ENCODE measurements at regions not wholly inside any gene's neighbourhood (a gene's known extent, or its start where the extent isn't known, plus 50 kb on each side); places are given as distances from the start of the nearest gene placed in this dataset.
"Not testable (repeated sequence)": the region's sequence is repeated elsewhere in the genome, so short reads cannot be mapped to it uniquely, and the experiment has no call there.

- DNase-seq (ENCODE audit: low read depth in 2 of 2, low spot score in 1 of 2) = no peak
Measured at GRCh38 chr20:53872561-53873229, 197.7 kb downstream of the BCAS1 start.

DNA sequence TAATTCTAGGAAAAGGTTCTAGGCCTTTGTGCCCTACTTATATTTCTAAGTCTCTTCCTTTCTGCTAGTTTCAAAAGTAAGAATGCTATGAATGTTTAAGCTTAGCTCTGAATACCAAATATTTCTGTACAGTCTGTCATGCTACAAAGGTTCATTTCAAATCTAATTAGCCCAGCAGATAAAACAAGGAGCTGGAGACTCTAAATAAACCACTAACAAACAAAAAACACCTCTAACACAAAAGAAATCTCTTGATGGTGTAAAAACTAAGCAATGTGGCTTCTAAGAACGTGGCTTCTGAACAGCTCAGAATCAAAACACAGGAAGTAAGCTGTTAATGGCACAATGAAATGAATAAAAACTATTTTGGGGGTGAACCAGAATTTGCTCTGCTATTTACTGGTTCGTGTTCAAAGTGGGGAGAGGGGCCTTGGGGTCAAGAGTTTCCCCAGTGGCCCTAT is 198.3 kb downstream of the BCAS1 start:
- no peak for DNase-seq (ENCODE audit: low read depth in 2 of 2, low spot score in 1 of 2)

- DNase-seq (ENCODE audit: low read depth in 2 of 2, low spot score in 1 of 2) = no peak
Measured at GRCh38 chr20:53871541-53871940, 198.9 kb downstream of the BCAS1 start.

GRCh38 chr20:53870426-53871315 is 199.7 kb downstream of the BCAS1 start:
- DNase-seq (ENCODE audit: low read depth in 2 of 2, low spot score in 1 of 2) = no peak

GRCh38 chr20:53869466-53870258 is 200.7 kb downstream of the BCAS1 start:
- DNase-seq (ENCODE audit: low read depth in 2 of 2, low spot score in 1 of 2) = peak; percentile 39 to 55

DNA sequence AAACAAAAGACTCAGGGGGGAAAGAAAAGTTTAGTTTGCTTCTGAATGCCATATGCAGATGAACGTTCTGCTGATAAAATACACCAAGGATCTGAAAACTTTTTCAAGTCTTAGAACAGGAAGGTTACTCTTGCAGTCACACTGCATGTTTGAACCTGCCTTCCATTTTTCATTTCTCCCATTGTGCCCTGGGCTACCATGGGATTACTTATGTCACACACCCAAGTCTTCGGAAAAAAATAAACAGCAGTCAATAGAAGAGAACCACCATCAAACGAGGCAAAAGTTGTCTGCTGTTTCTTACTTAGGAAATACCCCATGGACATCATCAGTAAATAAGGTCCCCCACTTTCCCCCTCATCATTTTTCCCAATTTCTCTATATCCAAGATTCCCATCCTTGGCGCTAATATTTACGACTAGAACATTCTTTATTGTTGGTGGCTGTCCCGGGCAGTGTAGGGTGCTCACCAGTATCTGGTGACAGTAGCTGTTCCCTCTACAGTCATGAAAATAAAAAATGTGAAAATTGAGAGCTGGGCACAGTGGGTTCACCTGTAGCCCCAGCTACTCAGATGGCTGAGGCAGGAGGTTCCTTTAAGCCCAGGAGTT is 202.5 kb downstream of the BCAS1 start:
- no peak for DNase-seq (ENCODE audit: low read depth in 2 of 2, low spot score in 1 of 2)

DNA sequence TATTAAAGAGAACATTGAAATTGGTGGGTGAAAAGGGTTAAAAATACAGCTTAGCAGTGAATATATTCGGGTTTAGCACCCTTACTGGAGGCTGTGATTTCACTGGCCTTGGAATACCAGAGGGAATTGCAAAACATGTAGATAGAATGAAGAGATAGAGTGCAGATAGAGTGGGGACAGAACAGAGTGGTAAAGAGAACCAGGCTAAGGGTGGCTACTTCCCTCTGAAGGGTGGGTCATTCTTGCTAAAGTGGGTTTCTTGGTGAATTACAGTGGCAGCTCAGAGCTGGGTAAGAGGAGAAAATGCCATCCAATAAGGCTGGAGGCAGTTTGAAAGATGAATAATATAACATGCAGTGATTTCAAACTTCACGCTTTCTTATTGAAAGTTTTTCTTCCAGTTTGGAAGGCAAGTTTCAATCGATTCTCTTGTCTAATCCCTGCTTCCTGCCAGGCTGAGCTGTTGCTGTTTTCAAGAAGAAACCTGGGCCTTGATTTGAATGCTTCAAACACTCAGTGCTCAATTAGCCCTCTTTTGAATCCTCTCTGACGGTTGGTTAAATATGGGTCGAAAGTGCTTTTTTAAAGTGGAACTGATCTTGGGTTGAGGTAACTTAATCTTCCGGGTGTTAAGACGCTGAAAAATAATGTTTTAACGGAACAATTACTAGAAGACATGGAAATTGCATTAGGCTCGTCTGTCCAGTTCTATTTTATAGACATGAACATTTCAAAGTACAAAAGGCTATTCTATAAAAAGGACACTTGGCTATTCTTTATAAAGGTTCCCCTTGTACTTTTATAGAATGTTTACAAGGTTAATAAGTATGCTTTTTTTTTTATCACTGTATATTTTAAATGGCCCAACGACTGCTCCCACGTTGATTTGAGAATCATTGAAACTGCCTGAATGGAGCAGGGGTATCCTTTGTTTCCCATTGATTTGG is 203.3 kb downstream of the BCAS1 start:
- no peak for DNase-seq (ENCODE audit: low read depth in 2 of 2, low spot score in 1 of 2)

DNA sequence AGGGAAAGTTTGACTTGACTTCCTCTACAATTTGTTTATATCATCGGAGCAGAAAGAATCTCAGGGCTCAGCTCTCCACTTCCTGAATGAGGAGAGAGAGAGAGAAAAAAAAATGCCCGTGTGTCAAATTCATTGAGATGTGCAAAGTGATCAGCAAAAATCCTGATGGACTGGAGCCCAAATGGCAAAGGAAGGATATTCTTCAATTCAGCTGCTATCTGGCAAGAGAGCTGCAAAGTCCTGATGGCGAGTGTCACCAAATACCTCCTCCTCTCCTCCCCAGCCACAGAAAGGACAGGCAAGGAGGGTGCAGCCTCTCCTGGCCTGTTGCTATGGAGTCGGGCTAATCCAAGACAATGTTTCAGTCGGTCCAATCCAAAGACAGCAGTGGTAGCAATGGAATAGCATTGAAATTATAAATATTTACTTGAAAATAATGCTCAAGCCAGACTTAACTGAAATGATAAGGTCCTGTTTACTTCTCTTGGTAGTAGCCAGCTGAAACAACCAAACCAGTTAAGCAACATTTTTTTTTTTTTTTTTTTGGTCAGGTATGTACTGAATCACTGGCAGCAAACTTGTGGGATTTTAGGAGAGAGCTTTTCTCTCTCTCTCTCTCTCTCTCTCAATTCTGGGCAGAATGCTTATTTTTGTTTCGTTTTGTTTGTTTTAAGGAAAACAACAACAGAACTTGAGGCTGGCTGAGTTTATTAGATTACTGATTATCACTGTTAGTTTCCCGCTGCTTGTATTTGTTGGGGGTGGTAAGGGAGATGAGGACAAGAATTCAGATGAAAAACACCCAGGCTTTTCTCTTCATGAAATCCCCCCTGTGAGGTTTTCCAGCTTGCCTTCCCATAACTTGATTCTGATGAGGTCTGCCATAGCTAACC is 204.2 kb downstream of the BCAS1 start:
- DNase-seq (ENCODE audit: low read depth in 2 of 2, low spot score in 1 of 2) = no peak

DNA sequence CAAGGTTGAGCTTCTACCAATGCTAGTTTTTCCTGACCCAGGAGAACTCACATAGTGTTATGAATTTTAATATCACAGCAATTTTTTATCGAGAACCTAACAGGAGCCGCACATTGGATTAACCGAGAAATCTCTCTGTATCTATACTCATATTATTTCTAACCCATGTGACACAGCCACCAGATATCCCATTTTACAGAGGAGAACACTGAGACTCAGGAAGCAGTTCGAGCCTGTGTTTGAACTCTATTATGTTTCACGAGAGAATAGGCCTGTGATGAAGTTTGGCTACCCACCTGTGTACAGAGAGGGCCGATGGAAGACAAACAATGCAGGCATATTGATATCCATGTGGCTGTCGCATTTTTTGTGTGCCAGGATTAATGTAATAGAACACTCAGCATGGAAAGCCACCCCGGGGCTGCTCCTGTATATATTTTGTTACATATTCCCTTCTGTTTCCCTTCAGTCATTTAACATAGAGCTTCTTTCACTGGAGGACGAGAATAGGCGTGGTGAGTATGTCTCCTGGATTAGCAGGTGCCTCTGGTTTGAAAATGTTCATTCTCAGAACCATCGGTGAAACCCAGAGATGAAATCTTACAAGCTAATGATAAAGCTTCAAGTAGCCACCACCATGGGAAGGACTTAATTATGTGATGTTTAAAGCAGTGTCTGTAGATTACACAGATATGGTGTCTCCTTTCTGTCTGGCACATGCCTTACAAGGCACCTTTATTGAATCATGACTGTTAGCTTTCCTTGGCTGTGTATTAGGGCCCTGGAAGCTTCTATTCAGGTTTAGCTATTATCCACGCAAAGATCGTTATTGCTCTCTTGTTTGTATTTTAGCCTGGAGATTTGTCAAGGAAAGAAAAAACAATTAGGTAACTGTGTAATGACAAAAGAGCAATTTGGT is 205.4 kb downstream of the BCAS1 start:
- DNase-seq (ENCODE audit: low read depth in 2 of 2, low spot score in 1 of 2) = not testable (repeated sequence)

GRCh38 chr20:53863923-53864641 is 206.3 kb downstream of the BCAS1 start:
- DNase-seq (ENCODE audit: low read depth in 2 of 2, low spot score in 1 of 2) = not testable (repeated sequence)

GRCh38 chr20:53863535-53863922 is 206.9 kb downstream of the BCAS1 start:
- not testable (repeated sequence) for DNase-seq (ENCODE audit: low read depth in 2 of 2, low spot score in 1 of 2)

DNA sequence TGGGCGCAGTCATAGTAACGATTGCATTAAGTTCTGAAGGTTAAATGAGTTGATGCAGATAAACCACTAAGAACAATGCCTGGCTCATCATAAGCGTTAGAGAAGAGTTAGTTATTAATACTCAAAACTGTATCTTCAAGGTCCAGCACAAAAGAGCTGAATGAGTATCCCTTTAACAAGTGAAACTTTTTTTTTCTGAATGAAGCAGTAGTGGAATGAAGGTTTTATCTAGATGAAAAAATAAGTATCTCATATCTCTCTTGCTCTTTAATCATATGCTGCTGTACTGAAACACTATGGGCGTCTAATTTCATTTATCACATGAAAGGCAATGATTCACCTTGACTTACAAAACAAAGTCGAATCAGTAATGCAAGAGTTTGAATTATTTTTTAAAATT is 207.4 kb downstream of the BCAS1 start:
- not testable (repeated sequence) for DNase-seq (ENCODE audit: low read depth in 2 of 2, low spot score in 1 of 2)

DNA sequence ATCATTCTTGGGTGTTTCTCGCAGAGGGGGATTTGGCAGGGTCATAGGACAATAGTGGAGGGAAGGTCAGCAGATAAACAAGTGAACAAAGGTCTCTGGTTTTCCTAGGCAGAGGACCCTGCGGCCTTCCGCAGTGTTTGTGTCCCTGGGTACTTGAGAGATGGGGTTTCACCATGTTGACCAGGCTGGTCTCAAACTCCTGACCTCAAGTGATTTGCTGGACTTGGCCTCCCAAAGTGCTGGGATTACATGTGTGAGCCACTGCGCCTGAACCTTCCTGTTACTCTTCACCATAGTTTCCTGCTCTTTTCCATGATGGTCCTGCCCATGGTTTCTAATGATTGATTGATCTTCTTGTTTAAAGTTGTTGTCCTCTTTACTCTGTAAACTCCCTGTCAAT is 207.9 kb downstream of the BCAS1 start:
- not testable (repeated sequence) for DNase-seq (ENCODE audit: low read depth in 2 of 2, low spot score in 1 of 2)

GRCh38 chr20:53862136-53862397 is 208.3 kb downstream of the BCAS1 start:
- DNase-seq (ENCODE audit: low read depth in 2 of 2, low spot score in 1 of 2) = not testable (repeated sequence)

- no peak for DNase-seq (ENCODE audit: low read depth in 2 of 2, low spot score in 1 of 2)
Measured at GRCh38 chr20:53859684-53860083, 210.7 kb downstream of the BCAS1 start.

DNA sequence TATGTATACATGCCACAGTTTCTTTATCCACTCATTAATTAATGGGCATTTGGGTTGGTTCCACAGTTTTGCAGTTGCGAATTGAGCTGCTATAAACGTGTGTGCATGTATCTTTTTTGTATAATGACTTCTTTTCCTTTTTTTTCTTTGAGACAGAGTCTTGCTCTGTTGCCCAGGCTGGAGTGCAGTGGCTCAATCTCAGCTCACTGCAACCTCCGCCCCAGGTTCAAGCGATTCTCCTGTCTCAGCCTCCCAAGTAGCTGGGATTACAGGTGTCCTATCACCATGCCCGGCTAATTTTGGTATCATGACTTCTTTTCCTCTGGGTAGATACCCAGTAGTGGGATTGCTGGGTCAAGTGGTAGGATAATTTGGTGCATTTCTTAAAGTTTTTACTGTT is 211.4 kb downstream of the BCAS1 start:
- not testable (repeated sequence) for DNase-seq (ENCODE audit: low read depth in 2 of 2, low spot score in 1 of 2)

DNA sequence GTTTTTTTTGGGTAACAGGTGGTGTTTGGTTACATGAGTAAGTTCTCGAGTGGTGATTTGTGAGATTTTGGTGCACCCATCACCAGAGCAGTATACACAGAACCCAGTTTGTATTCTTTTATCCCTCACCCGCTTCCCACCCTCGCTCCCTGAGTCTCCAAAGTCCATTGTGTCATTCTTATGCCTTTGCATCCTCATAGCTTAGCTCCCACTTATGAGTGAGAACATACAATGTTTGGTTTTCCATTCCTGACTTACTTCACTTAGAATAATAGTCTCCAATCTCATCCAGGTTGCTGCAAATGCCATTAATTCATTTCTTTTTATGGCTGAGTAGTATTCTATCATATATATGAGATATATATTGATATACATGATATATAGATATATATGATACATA is 211.9 kb downstream of the BCAS1 start:
- not testable (repeated sequence) for DNase-seq (ENCODE audit: low read depth in 2 of 2, low spot score in 1 of 2)
